IPS-20b (cell line): ENCODE measurements at regions not wholly inside any gene's neighbourhood (a gene's known extent, or its start where the extent isn't known, plus 50 kb on each side); places are given as distances from the start of the nearest gene placed in this dataset.

Experiments
- H3K27ac ChIP-seq: one replicate; pipeline ENCODE4 v1.5.1; 2013; ENCODE audit warnings: low read length
- H3K27me3 ChIP-seq: 2 replicates; pipeline ENCODE4 v1.6.1; 2013; ENCODE audit warnings: mild to moderate bottlenecking, low read length, inconsistent platforms; ENCODE audit not compliant: insufficient read depth
- H3K36me3 ChIP-seq: 2 replicates; pipeline ENCODE4 v1.6.1; 2013; ENCODE audit warnings: low read depth, mild to moderate bottlenecking, inconsistent platforms, low read length, moderate library complexity; ENCODE audit not compliant: insufficient read depth
- H3K4me1 ChIP-seq: 2 replicates; pipeline ENCODE4 v1.6.1; 2013; ENCODE audit warnings: mild to moderate bottlenecking, control low read depth, inconsistent platforms, low read length, moderate library complexity; ENCODE audit not compliant: insufficient read depth
- H3K4me3 ChIP-seq: 2 replicates; pipeline ENCODE4 v1.5.1; 2013; ENCODE audit warnings: mild to moderate bottlenecking, low read length, inconsistent platforms
- H3K9ac ChIP-seq: 2 replicates; pipeline ENCODE4 v1.6.1; 2013; ENCODE audit warnings: low read depth, mild to moderate bottlenecking, inconsistent platforms, low read length, moderate library complexity
- H3K9me3 ChIP-seq: 2 replicates; pipeline ENCODE4 v1.6.1; 2013; ENCODE audit warnings: mild to moderate bottlenecking, low read depth, low read length, inconsistent platforms; ENCODE audit not compliant: insufficient read depth

- Histone ChIP-seq H3K27me3 (peaks cover 53% of the 10 kb centered on the region), H3K9ac (no peak overlapping the region), H3K4me3 (no peak overlapping the region), H3K9me3 (no peaks in the 10 kb centered on the region), H3K4me1 (no peaks in the 10 kb centered on the region), H3K36me3 (no peaks in the 10 kb centered on the region), H3K27ac (no peak overlapping the region)
These were observed 108.6 kb upstream of the FZD10 start for GRCh38 chr12:130053651-130054069.

GRCh38 chr12:130054803-130055202 lies 107.5 kb upstream of the FZD10 start:
- H3K9me3 ChIP-seq = no peaks in the 10 kb centered on the region
- H3K27ac ChIP-seq = no peak overlapping the region
- H3K4me3 ChIP-seq = no peak overlapping the region
- H3K9ac ChIP-seq = no peak overlapping the region
- H3K27me3 ChIP-seq = peaks cover 47% of the 10 kb centered on the region
- H3K36me3 ChIP-seq = no peaks in the 10 kb centered on the region
- no peaks in the 10 kb centered on the region for H3K4me1 ChIP-seq

GRCh38 chr12:130058926-130059472 lies 103.3 kb upstream of the FZD10 start:
- H3K27me3 ChIP-seq = peaks cover 29% of the 10 kb centered on the region
- H3K4me1 ChIP-seq = no peaks in the 10 kb centered on the region
- H3K9me3 ChIP-seq = no peaks in the 10 kb centered on the region
- H3K4me3 ChIP-seq = no peak overlapping the region
- no peak overlapping the region for H3K9ac ChIP-seq
- no peak overlapping the region for H3K27ac ChIP-seq
- H3K36me3 ChIP-seq = no peaks in the 10 kb centered on the region

- H3K9me3 ChIP-seq = no peaks in the 10 kb centered on the region
- H3K9ac ChIP-seq = no peak overlapping the region
- H3K27ac ChIP-seq = no peak overlapping the region
- no peak overlapping the region for H3K4me3 ChIP-seq
- no peaks in the 10 kb centered on the region for H3K36me3 ChIP-seq
- no peaks in the 10 kb centered on the region for H3K4me1 ChIP-seq
- H3K27me3 ChIP-seq = peaks cover 35% of the 10 kb centered on the region
These were observed 98.4 kb upstream of the FZD10 start for GRCh38 chr12:130063866-130064265.

- Histone ChIP-seq H3K4me3 (no peak overlapping the region), H3K9ac (no peak overlapping the region), H3K27ac (no peak overlapping the region), H3K9me3 (no peaks in the 10 kb centered on the region), H3K27me3 (peaks cover 36% of the 10 kb centered on the region), H3K36me3 (no peaks in the 10 kb centered on the region), H3K4me1 (no peaks in the 10 kb centered on the region)
These were observed 97.3 kb upstream of the FZD10 start for GRCh38 chr12:130064999-130065398.

- H3K9ac ChIP-seq = no peak overlapping the region
- H3K27me3 ChIP-seq = peaks cover 28% of the 10 kb centered on the region
- H3K36me3 ChIP-seq = no peaks in the 10 kb centered on the region
- H3K9me3 ChIP-seq = no peaks in the 10 kb centered on the region
- H3K4me3 ChIP-seq = no peak overlapping the region
- H3K4me1 ChIP-seq = no peaks in the 10 kb centered on the region
- H3K27ac ChIP-seq = no peak overlapping the region
These were observed 95.5 kb upstream of the FZD10 start for GRCh38 chr12:130066742-130067141.

- Histone ChIP-seq H3K27me3 (peaks cover 41% of the 10 kb centered on the region), H3K9ac (no peak overlapping the region), H3K27ac (no peak overlapping the region), H3K4me1 (no peaks in the 10 kb centered on the region), H3K4me3 (no peak overlapping the region), H3K9me3 (no peaks in the 10 kb centered on the region), H3K36me3 (no peaks in the 10 kb centered on the region)
These were observed 93.5 kb upstream of the FZD10 start for GRCh38 chr12:130068741-130069140.

GRCh38 chr12:130070126-130070611 lies 92.1 kb upstream of the FZD10 start:
- Histone ChIP-seq H3K4me3 (no peak overlapping the region), H3K9ac (no peak overlapping the region), H3K9me3 (no peaks in the 10 kb centered on the region), H3K27me3 (peaks cover 55% of the 10 kb centered on the region), H3K27ac (no peak overlapping the region), H3K4me1 (peaks cover 2% of the 10 kb centered on the region; the same call in 1 of the 2 replicates), H3K36me3 (no peaks in the 10 kb centered on the region)

- no peak overlapping the region for H3K27ac ChIP-seq
- no peak overlapping the region for H3K9ac ChIP-seq
- no peak overlapping the region for H3K4me3 ChIP-seq
- peaks cover 65% of the 10 kb centered on the region for H3K27me3 ChIP-seq
- peaks cover 12% of the 10 kb centered on the region; the same call in 1 of the 2 replicates for H3K4me1 ChIP-seq
- H3K9me3 ChIP-seq = no peaks in the 10 kb centered on the region
- no peaks in the 10 kb centered on the region for H3K36me3 ChIP-seq
These were observed 88.5 kb upstream of the FZD10 start for GRCh38 chr12:130073721-130074120.

- H3K4me3 ChIP-seq = no peak overlapping the region
- H3K36me3 ChIP-seq = no peaks in the 10 kb centered on the region
- H3K9me3 ChIP-seq = no peaks in the 10 kb centered on the region
- H3K4me1 ChIP-seq = peaks cover 12% of the 10 kb centered on the region; the same call in 1 of the 2 replicates
- no peak overlapping the region for H3K27ac ChIP-seq
- H3K27me3 ChIP-seq = peaks cover 59% of the 10 kb centered on the region
- H3K9ac ChIP-seq = no peak overlapping the region
These were observed 87.4 kb upstream of the FZD10 start for GRCh38 chr12:130074661-130075406.

GRCh38 chr12:130075497-130076076 lies 86.7 kb upstream of the FZD10 start:
- no peaks in the 10 kb centered on the region for H3K36me3 ChIP-seq

GRCh38 chr12:130076126-130076525 lies 86.1 kb upstream of the FZD10 start:
- Histone ChIP-seq H3K27ac (no peak overlapping the region), H3K4me1 (peaks cover 12% of the 10 kb centered on the region; the same call in 1 of the 2 replicates), H3K36me3 (no peaks in the 10 kb centered on the region)

More at GRCh38 chr12:130075497-130076076, 86.7 kb upstream of the FZD10 start:
- H3K27ac ChIP-seq = no peak overlapping the region
- H3K9ac ChIP-seq = no peak overlapping the region
- peaks cover 12% of the 10 kb centered on the region; the same call in 1 of the 2 replicates for H3K4me1 ChIP-seq
- no peaks in the 10 kb centered on the region for H3K9me3 ChIP-seq
- H3K27me3 ChIP-seq = peaks cover 52% of the 10 kb centered on the region
- H3K4me3 ChIP-seq = no peak overlapping the region

More at GRCh38 chr12:130076126-130076525, 86.1 kb upstream of the FZD10 start:
- no peak overlapping the region for H3K4me3 ChIP-seq
- no peak overlapping the region for H3K9ac ChIP-seq
- peaks cover 52% of the 10 kb centered on the region for H3K27me3 ChIP-seq
- no peaks in the 10 kb centered on the region for H3K9me3 ChIP-seq
